AG10803 (cell line): ENCODE measurements at regions not wholly inside any gene's neighbourhood (a gene's known extent, or its start where the extent isn't known, plus 50 kb on each side); places are given as distances from the start of the nearest gene placed in this dataset.

ENCODE experiments used
- DNase-seq: peaks from one replicate; pipeline ENCODE4 v3.0.0; 2010; ENCODE audit warnings: low read depth
- H3K4me3 ChIP-seq: 2 replicates; pipeline ENCODE4 v1.5.1; 2011; ENCODE audit warnings: mild to moderate bottlenecking, low read length, control low read depth
- CTCF ChIP-seq: conservative IDR thresholded peaks from 2 replicates; pipeline ENCODE4 v1.5.1; 2011; ENCODE audit warnings: mild to moderate bottlenecking, low read length, control low read depth, inconsistent platforms

- H3K4me3 ChIP-seq, result no peak overlapping the region
- no peak for DNase-seq
- no peak for TF ChIP-seq CTCF
Observed at GRCh38 chr7:33751443-33751842, 153.9 kb upstream of the BMPER start.

GRCh38 chr7:33753881-33754525, 151.3 kb upstream of the BMPER start:
- no peak for TF ChIP-seq CTCF
- no peak for DNase-seq
- H3K4me3 ChIP-seq, result no peak overlapping the region

- TF ChIP-seq CTCF, result no peak
- DNase-seq, result no peak
- H3K4me3 ChIP-seq, result no peak overlapping the region
Observed at GRCh38 chr7:33754933-33755928, 150.1 kb upstream of the BMPER start.

- H3K4me3 ChIP-seq, result no peak overlapping the region
Observed at GRCh38 chr7:33757050-33757449, 148.3 kb upstream of the BMPER start.

GRCh38 chr7:33757563-33758165, 147.7 kb upstream of the BMPER start:
- H3K4me3 ChIP-seq, result no peak overlapping the region
- peak; percentile 62 for TF ChIP-seq CTCF
- DNase-seq, result peak; percentile 57

More at GRCh38 chr7:33757050-33757449, 148.3 kb upstream of the BMPER start:
- no peak for TF ChIP-seq CTCF
- peak; percentile 94 for DNase-seq

- no peak overlapping the region for H3K4me3 ChIP-seq
- no peak for TF ChIP-seq CTCF
- DNase-seq, result no peak
Observed at GRCh38 chr7:33760146-33760545, 145.2 kb upstream of the BMPER start.
